Embryonic facial prominence (tissue), 1 donor: ENCODE measurements at regions not wholly inside any gene's neighbourhood (a gene's known extent, or its start where the extent isn't known, plus 50 kb on each side); places are given as distances from the start of the nearest gene placed in this dataset.
"Not testable (repeated sequence)": the region's sequence is repeated elsewhere in the genome, so short reads cannot be mapped to it uniquely, and the experiment has no call there.

Experiments
- DNase-seq: peaks from one replicate; pipeline ENCODE4 v3.0.0-alpha.2; 2016; ENCODE audit errors: extremely low spot score

GRCh38 chr16:26386096-26386495 is 680.6 kb upstream of the C16orf82 start:
- DNase-seq = no peak

GRCh38 chr16:26391833-26392232 is 674.9 kb upstream of the C16orf82 start:
- DNase-seq = no peak

GRCh38 chr16:26394409-26394808 is 672.3 kb upstream of the C16orf82 start:
- no peak for DNase-seq

- no peak for DNase-seq
Observed at GRCh38 chr16:26395700-26396099, 671.0 kb upstream of the C16orf82 start.

- no peak for DNase-seq
Observed at GRCh38 chr16:26396511-26397235, 670.1 kb upstream of the C16orf82 start.

GRCh38 chr16:26413780-26414179 is 652.9 kb upstream of the C16orf82 start:
- no peak for DNase-seq

GRCh38 chr16:26419458-26419857 is 647.3 kb upstream of the C16orf82 start:
- DNase-seq = not testable (repeated sequence)

GRCh38 chr16:26430618-26431017 is 636.1 kb upstream of the C16orf82 start:
- DNase-seq = no peak

- no peak for DNase-seq
Observed at GRCh38 chr16:26433807-26434206, 632.9 kb upstream of the C16orf82 start.

GRCh38 chr16:26441178-26441577 is 625.5 kb upstream of the C16orf82 start:
- no peak for DNase-seq

GRCh38 chr16:26442321-26442720 is 624.4 kb upstream of the C16orf82 start:
- no peak for DNase-seq

GRCh38 chr16:26447570-26447969 is 619.2 kb upstream of the C16orf82 start:
- DNase-seq = no peak

GRCh38 chr16:26453215-26453614 is 613.5 kb upstream of the C16orf82 start:
- no peak for DNase-seq

GRCh38 chr16:26454102-26454501 is 612.6 kb upstream of the C16orf82 start:
- no peak for DNase-seq

- no peak for DNase-seq
Observed at GRCh38 chr16:26456074-26456473, 610.7 kb upstream of the C16orf82 start.

- DNase-seq = no peak
Observed at GRCh38 chr16:26457095-26457494, 609.6 kb upstream of the C16orf82 start.

- DNase-seq = no peak
Observed at GRCh38 chr16:26457882-26458281, 608.8 kb upstream of the C16orf82 start.

GRCh38 chr16:26464576-26465266 is 602.0 kb upstream of the C16orf82 start:
- DNase-seq = no peak

- not testable (repeated sequence) for DNase-seq
Observed at GRCh38 chr16:26474405-26474804, 592.3 kb upstream of the C16orf82 start.

- DNase-seq = no peak
Observed at GRCh38 chr16:26475596-26475995, 591.1 kb upstream of the C16orf82 start.

GRCh38 chr16:26491101-26491670 is 575.5 kb upstream of the C16orf82 start:
- DNase-seq = no peak

- DNase-seq = no peak
Observed at GRCh38 chr16:26491962-26492361, 574.8 kb upstream of the C16orf82 start.

- DNase-seq = no peak
Observed at GRCh38 chr16:26493751-26494150, 573.0 kb upstream of the C16orf82 start.
